ENCODE measurements at regions not wholly inside any gene's neighbourhood (a gene's known extent, or its start where the extent isn't known, plus 50 kb on each side); places are given as distances from the start of the nearest gene placed in this dataset.

- no peak for TF ChIP-seq PATZ1 (CRISPR knock-in tag; IDR thresholded peaks at IDR 0.05; ENCODE audit: borderline replicate concordance)
- no peak for TF ChIP-seq SNAI2 (CRISPR knock-in tag; IDR thresholded peaks at IDR 0.05)
- TF ChIP-seq CREB5 (CRISPR knock-in tag; IDR thresholded peaks at IDR 0.05; ENCODE audit: low read depth), result no peak
- TF ChIP-seq GLIS3 (CRISPR knock-in tag; IDR thresholded peaks at IDR 0.05), result no peak
- no peak for TF ChIP-seq ESRRG (CRISPR knock-in tag; IDR thresholded peaks at IDR 0.05)
- no peak for TF ChIP-seq ARNTL (CRISPR knock-in tag; IDR thresholded peaks at IDR 0.05; ENCODE audit: borderline replicate concordance, low read depth)
- no peak for TF ChIP-seq BACH2 (CRISPR knock-in tag; IDR thresholded peaks at IDR 0.05; ENCODE audit: borderline replicate concordance)
- no peak for TF ChIP-seq ZNF8 (CRISPR knock-in tag; IDR thresholded peaks at IDR 0.05)
- TF ChIP-seq RARB (CRISPR knock-in tag; IDR thresholded peaks at IDR 0.05), result no peak
- TF ChIP-seq ZFP30 (CRISPR knock-in tag; IDR thresholded peaks at IDR 0.05), result no peak
- TF ChIP-seq ZNF70 (CRISPR knock-in tag; IDR thresholded peaks at IDR 0.05), result no peak
- no peak for TF ChIP-seq ZNF565 (CRISPR knock-in tag; conservative IDR thresholded peaks at IDR 0.05; ENCODE audit: low read depth)
- TF ChIP-seq CSRNP3 (CRISPR knock-in tag; IDR thresholded peaks at IDR 0.05), result no peak
- no peak for TF ChIP-seq ISL1 (CRISPR knock-in tag; IDR thresholded peaks at IDR 0.05)
Observed at GRCh38 chr20:51265361-51265760, 242.5 kb upstream of the KCNG1 start.

All from SK-N-SH treated with all-trans-retinoic acid at 6 μM for 48 hours (cell line).